MCF 10A (cell line): ENCODE measurements at regions not wholly inside any gene's neighbourhood (a gene's known extent, or its start where the extent isn't known, plus 50 kb on each side); places are given as distances from the start of the nearest gene placed in this dataset.
"Not testable (repeated sequence)": the region's sequence is repeated elsewhere in the genome, so short reads cannot be mapped to it uniquely, and the experiment has no call there.

ENCODE experiments used
- BruUV-seq: library from RNA; stranded (reverse); fragments of 400-500 nt; replicated peaks from 2 replicates; lab custom pipeline; 2021; lab: Mats Ljungman, UMichigan
- CTCF ChIA-PET: fragments of 300-600 bp; sonication (Branson Sonifier 250); formaldehyde crosslinking; extraction: SDS; loops from one replicate; lab custom pipeline; 2021; ENCODE audit warnings: antibody characterized with exemption, inconsistent platforms; lab: Yijun Ruan, JAX
- POLR2A ChIA-PET: fragments of 300-600, 350-650 bp; sonication (Branson Sonifier 250); formaldehyde crosslinking; extraction: SDS; loops from one replicate; lab custom pipeline; 2020; ENCODE audit warnings: antibody characterized with exemption, inconsistent platforms; lab: Yijun Ruan, JAX
- DNase-seq: peaks from one replicate; pipeline ENCODE4 v3.0.0-alpha.2; 2018; ENCODE audit not compliant: unreplicated experiment
- H3K27ac Mint-ChIP-seq: one replicate; pipeline ENCODE4 v1.8.0; 2022; ENCODE audit warnings: mild to moderate bottlenecking, low read depth, mixed read lengths; ENCODE audit not compliant: unreplicated experiment
- H3K27me3 Mint-ChIP-seq: one replicate; pipeline ENCODE4 v1.8.0; 2022; ENCODE audit warnings: mixed read lengths; ENCODE audit not compliant: insufficient read depth, unreplicated experiment
- H3K36me3 Mint-ChIP-seq: one replicate; pipeline ENCODE4 v1.8.0; 2022; ENCODE audit warnings: mild to moderate bottlenecking, moderate library complexity, mixed read lengths; ENCODE audit not compliant: insufficient read depth, unreplicated experiment
- H3K4me1 Mint-ChIP-seq: one replicate; pipeline ENCODE4 v1.8.0; 2022; ENCODE audit warnings: mixed read lengths; ENCODE audit not compliant: insufficient read depth, unreplicated experiment
- H3K4me3 Mint-ChIP-seq: one replicate; pipeline ENCODE4 v1.8.0; 2022; ENCODE audit warnings: mild to moderate bottlenecking, moderate library complexity, mixed read lengths; ENCODE audit not compliant: unreplicated experiment
- H3K9me3 Mint-ChIP-seq: one replicate; pipeline ENCODE4 v1.8.0; 2022; ENCODE audit warnings: mixed read lengths; ENCODE audit not compliant: unreplicated experiment
- intact Hi-C: fragments of 100-400 bp; cut with micrococcal nuclease; formaldehyde crosslinking; loops from 2 replicates; pipeline ENCODE4 v1.14.1; 2022
- TF ChIP-seq, protein P1 (sequence below): fragments of 200-600 bp; IDR thresholded peaks from one replicate; pipeline ENCODE4 v1.8.0; 2022; ENCODE audit warnings: antibody characterized with exemption, mild to moderate bottlenecking; ENCODE audit not compliant: unreplicated experiment

GRCh38 chr2:95687852-95688251, 96.1 kb downstream of the TRIM43 start:
- CTCF ChIA-PET, DNase-seq, intact Hi-C loops, H3K36me3 Mint-ChIP-seq, H3K27ac Mint-ChIP-seq, H3K9me3 Mint-ChIP-seq, H3K4me3 Mint-ChIP-seq, POLR2A ChIA-PET, H3K27me3 Mint-ChIP-seq, BruUV-seq: not testable (repeated sequence)
- H3K4me1 Mint-ChIP-seq, result peaks cover 28% of the 10 kb centered on the region

- BruUV-seq, CTCF ChIA-PET: not testable (repeated sequence)
These were observed 99.4 kb downstream of the TRIM43 start for GRCh38 chr2:95691210-95691609.

GRCh38 chr2:95693071-95693846, 101.5 kb downstream of the TRIM43 start:
- H3K4me3 Mint-ChIP-seq, POLR2A ChIA-PET, H3K9me3 Mint-ChIP-seq, H3K27ac Mint-ChIP-seq, H3K36me3 Mint-ChIP-seq, intact Hi-C loops, BruUV-seq, H3K4me1 Mint-ChIP-seq, DNase-seq: not testable (repeated sequence)
- H3K27me3 Mint-ChIP-seq, result peaks cover 42% of the 10 kb centered on the region
- CTCF ChIA-PET, result interaction anchor here (0.6 kb wide), 1 partner anchor 697 kb away, joined by 4 read pairs; no protein-coding TSS in a partner anchor

More at GRCh38 chr2:95691210-95691609, 99.4 kb downstream of the TRIM43 start:
- Mint-ChIP-seq H3K27me3 (peaks cover 21% of the 10 kb centered on the region), H3K4me1 (peaks cover 18% of the 10 kb centered on the region)
- H3K27ac Mint-ChIP-seq, intact Hi-C loops, DNase-seq, H3K4me3 Mint-ChIP-seq, H3K36me3 Mint-ChIP-seq, H3K9me3 Mint-ChIP-seq: not testable (repeated sequence)
- POLR2A ChIA-PET, result interaction anchor here (0.5 kb wide), 1 partner anchor 49 kb away, joined by 3 read pairs; no protein-coding TSS in a partner anchor

GRCh38 chr2:95695613-95696012, 103.8 kb downstream of the TRIM43 start:
- BruUV-seq, result no TSS peak
- Mint-ChIP-seq H3K4me3 (no peak overlapping the region), H3K27ac (no peak overlapping the region), H3K4me1 (no peaks in the 10 kb centered on the region), H3K27me3 (peaks cover 42% of the 10 kb centered on the region), H3K36me3 (no peaks in the 10 kb centered on the region), H3K9me3 (no peaks in the 10 kb centered on the region)
- intact Hi-C loops, result no loop called here
- ChIA-PET CTCF (no interaction called here), POLR2A (no interaction called here)
- DNase-seq, result no peak
- TF ChIP-seq, protein P1, sequence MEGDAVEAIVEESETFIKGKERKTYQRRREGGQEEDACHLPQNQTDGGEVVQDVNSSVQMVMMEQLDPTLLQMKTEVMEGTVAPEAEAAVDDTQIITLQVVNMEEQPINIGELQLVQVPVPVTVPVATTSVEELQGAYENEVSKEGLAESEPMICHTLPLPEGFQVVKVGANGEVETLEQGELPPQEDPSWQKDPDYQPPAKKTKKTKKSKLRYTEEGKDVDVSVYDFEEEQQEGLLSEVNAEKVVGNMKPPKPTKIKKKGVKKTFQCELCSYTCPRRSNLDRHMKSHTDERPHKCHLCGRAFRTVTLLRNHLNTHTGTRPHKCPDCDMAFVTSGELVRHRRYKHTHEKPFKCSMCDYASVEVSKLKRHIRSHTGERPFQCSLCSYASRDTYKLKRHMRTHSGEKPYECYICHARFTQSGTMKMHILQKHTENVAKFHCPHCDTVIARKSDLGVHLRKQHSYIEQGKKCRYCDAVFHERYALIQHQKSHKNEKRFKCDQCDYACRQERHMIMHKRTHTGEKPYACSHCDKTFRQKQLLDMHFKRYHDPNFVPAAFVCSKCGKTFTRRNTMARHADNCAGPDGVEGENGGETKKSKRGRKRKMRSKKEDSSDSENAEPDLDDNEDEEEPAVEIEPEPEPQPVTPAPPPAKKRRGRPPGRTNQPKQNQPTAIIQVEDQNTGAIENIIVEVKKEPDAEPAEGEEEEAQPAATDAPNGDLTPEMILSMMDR, result no peak

- POLR2A ChIA-PET, result no interaction called here
- no peaks in the 10 kb centered on the region for H3K4me1 Mint-ChIP-seq
- intact Hi-C loops, result no loop called here
These were observed 106.3 kb downstream of the TRIM43 start for GRCh38 chr2:95698146-95698545.

DNA sequence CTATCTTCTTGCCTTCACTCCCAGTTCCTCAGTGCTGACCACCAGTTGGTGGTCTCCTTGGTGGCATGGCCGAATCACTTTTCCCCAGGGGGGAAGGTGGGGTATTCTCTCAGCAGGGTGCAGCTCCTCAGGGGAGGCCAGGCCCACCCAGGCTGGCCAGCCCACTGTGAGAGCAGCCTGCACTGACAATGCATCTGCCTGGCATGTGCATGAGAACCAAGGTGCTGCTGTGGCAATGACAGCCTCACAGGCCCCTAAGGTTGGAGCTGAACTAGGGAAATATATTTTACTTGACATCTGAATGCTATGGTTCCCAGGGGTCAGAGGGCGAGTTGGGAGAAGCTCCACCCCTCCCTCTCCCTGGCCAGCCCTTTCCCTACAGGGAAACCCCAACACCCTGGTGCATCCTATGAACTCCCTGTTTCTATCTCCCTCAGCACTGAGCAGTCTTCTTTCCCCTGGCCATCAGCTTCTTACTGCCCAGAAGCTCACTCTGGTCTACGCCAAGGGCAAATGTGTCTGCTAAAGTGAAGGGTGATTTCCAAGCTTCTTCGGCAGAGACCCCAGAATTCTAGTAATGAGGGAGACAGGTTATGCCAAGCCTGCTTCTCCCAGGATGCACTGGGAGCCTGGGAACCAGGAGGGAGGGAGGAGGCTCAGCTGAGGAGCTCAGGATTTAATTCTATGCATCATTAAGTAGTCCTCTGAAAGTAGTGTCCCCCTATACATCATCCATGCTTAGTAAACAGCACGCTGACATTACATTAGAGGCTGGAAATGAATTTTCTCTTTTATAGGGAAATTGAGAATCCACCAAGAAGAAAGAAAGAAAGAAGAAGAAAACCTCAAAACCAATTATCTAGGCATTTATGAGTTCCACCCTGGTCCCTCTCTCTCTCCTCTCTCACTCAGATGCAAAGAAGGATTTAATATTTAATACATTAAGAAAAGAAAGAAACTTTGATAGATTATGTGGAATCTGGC, 107.7 kb downstream of the TRIM43 start:
- H3K4me3 Mint-ChIP-seq, H3K9me3 Mint-ChIP-seq, H3K36me3 Mint-ChIP-seq, intact Hi-C loops, H3K27ac Mint-ChIP-seq, DNase-seq, POLR2A ChIA-PET, H3K4me1 Mint-ChIP-seq, BruUV-seq: not testable (repeated sequence)
- CTCF ChIA-PET, result interaction anchor here (1.0 kb wide), 1 partner anchor 10 kb away, joined by 4 read pairs; no protein-coding TSS in a partner anchor
- peaks cover 49% of the 10 kb centered on the region for H3K27me3 Mint-ChIP-seq

More at GRCh38 chr2:95698146-95698545, 106.3 kb downstream of the TRIM43 start:
- Mint-ChIP-seq H3K27ac (no peak overlapping the region), H3K36me3 (no peaks in the 10 kb centered on the region), H3K4me3 (no peak overlapping the region), H3K27me3 (peaks cover 53% of the 10 kb centered on the region), H3K9me3 (no peaks in the 10 kb centered on the region)
- CTCF ChIA-PET, result no interaction called here
- no TSS peak for BruUV-seq
- TF ChIP-seq, protein P1, result no peak
- DNase-seq, result no peak
